Prostate gland (tissue), 2 donors: ENCODE measurements at regions not wholly inside any gene's neighbourhood (a gene's known extent, or its start where the extent isn't known, plus 50 kb on each side); places are given as distances from the start of the nearest gene placed in this dataset.

ENCODE experiments used
- POLR2A ChIP-seq: fragments of 450-650 bp; IDR thresholded peaks from one replicate; pipeline ENCODE4 v1.6.1; 2016; ENCODE audit warnings: antibody characterized with exemption, mild to moderate bottlenecking
- POLR2AphosphoS5 ChIP-seq: sonication (generic); formaldehyde crosslinking; IDR thresholded peaks from one replicate; pipeline ENCODE4 v1.6.1; 2017; ENCODE audit warnings: antibody characterized with exemption
- TF ChIP-seq, protein P1 (sequence below), 4 experiments: fragments of 200-600 bp in 2 of 4; fragments of 450-650 bp in 2 of 4; sonication (generic) in 2 of 4; IDR thresholded peaks; 1 replicate in 3 of 4; 2 replicates in 1 of 4; pipeline ENCODE4 v1.5.1; 2016 to 2019; ENCODE audit warnings: antibody characterized with exemption in 4 of 4, mild to moderate bottlenecking in 2 of 4, moderate library complexity in 2 of 4

DNA sequence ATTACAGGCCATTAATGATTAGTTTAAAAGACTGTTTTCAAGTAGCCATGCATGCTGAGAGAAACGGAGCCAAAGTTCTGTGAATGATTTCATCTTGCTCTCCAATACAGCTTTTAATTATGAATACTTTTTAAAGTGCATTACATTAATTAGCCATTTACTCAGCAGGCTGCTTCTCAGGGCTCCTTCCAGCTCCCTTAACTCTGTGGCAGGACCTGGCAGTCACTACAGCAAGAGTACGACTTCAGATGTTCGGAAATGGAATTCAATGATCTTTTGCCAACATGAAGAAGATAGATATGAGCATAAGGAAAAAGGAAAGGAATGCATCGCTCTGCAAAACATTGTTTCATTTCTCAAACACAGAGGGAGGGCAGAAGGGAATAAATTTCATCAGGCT, 987.2 kb downstream of the PDHA2 start:
- TF ChIP-seq, protein P1, sequence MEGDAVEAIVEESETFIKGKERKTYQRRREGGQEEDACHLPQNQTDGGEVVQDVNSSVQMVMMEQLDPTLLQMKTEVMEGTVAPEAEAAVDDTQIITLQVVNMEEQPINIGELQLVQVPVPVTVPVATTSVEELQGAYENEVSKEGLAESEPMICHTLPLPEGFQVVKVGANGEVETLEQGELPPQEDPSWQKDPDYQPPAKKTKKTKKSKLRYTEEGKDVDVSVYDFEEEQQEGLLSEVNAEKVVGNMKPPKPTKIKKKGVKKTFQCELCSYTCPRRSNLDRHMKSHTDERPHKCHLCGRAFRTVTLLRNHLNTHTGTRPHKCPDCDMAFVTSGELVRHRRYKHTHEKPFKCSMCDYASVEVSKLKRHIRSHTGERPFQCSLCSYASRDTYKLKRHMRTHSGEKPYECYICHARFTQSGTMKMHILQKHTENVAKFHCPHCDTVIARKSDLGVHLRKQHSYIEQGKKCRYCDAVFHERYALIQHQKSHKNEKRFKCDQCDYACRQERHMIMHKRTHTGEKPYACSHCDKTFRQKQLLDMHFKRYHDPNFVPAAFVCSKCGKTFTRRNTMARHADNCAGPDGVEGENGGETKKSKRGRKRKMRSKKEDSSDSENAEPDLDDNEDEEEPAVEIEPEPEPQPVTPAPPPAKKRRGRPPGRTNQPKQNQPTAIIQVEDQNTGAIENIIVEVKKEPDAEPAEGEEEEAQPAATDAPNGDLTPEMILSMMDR (IDR thresholded peaks at IDR 0.05) = no peak
- TF ChIP-seq POLR2A (no peak), POLR2AphosphoS5 (no peak)
